Loucy (cell line): ENCODE measurements at regions not wholly inside any gene's neighbourhood (a gene's known extent, or its start where the extent isn't known, plus 50 kb on each side); places are given as distances from the start of the nearest gene placed in this dataset.

Source experiments
- CTCF ChIP-seq: fragments of 200-600 bp; sonication (generic); conservative IDR thresholded peaks from 2 replicates; pipeline ENCODE4 v1.5.1; 2014; ENCODE audit warnings: mild to moderate bottlenecking, antibody characterized with exemption, low read length
- EZH2phosphoT487 ChIP-seq: fragments of 200-600 bp; IDR thresholded peaks from 2 replicates; pipeline ENCODE4 v1.6.1; 2018; ENCODE audit warnings: antibody characterized with exemption, mild to moderate bottlenecking, moderate library complexity, borderline replicate concordance

GRCh38 chr6:86016077-86016476 is 373.4 kb upstream of the SYNCRIP start:
- TF ChIP-seq CTCF: no peak
- TF ChIP-seq EZH2phosphoT487: no peak
